C4-2B (cell line): ENCODE measurements at regions not wholly inside any gene's neighbourhood (a gene's known extent, or its start where the extent isn't known, plus 50 kb on each side); places are given as distances from the start of the nearest gene placed in this dataset.

Experiments used
- H3K27ac ChIP-seq: fragments of 450-650 bp; 2 replicates; pipeline ENCODE4 v1.5.1; 2017
- ZFX ChIP-seq: fragments of 450-650 bp; IDR thresholded peaks from 2 replicates; pipeline ENCODE4 v1.6.1; 2017
- TF ChIP-seq, protein P1 (sequence below): fragments of 450-650 bp; conservative IDR thresholded peaks from 2 replicates; pipeline ENCODE4 v1.5.1; 2017; ENCODE audit warnings: mild to moderate bottlenecking

DNA sequence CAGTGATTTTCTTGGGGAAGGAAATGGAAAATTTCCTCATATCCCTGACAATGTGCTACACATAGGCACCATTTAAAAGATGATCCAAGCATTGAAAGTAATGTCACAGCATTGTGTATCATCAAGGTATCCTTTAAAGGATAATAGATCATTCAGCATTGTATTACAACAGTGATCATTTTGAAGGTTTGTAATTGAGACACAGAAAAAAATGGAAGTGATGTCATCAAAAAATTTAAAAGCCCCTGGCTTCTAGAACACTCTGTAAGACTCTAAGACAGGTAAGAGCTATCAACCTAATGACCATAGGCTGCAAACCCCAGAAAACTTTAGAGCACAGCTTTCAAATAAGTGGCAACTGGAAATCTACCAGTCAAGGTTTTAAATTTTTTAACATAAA, 271.4 kb downstream of the ETAA1 start:
- no peak for TF ChIP-seq ZFX
- TF ChIP-seq, protein P1, sequence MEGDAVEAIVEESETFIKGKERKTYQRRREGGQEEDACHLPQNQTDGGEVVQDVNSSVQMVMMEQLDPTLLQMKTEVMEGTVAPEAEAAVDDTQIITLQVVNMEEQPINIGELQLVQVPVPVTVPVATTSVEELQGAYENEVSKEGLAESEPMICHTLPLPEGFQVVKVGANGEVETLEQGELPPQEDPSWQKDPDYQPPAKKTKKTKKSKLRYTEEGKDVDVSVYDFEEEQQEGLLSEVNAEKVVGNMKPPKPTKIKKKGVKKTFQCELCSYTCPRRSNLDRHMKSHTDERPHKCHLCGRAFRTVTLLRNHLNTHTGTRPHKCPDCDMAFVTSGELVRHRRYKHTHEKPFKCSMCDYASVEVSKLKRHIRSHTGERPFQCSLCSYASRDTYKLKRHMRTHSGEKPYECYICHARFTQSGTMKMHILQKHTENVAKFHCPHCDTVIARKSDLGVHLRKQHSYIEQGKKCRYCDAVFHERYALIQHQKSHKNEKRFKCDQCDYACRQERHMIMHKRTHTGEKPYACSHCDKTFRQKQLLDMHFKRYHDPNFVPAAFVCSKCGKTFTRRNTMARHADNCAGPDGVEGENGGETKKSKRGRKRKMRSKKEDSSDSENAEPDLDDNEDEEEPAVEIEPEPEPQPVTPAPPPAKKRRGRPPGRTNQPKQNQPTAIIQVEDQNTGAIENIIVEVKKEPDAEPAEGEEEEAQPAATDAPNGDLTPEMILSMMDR = no peak
- H3K27ac ChIP-seq = no peak overlapping the region

DNA sequence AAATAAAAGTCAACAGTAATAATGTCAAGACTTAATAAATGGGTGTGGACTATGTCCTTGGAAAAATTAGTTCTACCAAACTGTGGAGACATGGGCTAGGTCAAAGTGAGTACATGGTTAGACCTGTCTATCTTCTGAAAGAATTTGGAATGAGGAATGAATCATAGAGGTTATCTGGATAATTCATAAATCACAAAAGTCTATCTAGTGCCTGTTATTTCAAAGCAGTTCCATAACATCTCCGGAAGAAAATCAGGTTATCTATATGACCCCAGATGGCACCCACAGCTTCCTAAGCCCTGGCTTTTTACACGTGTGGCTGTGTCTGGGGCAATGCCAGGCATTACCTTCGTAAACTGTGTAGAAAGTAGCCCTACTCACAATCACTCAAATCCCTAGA, 272.0 kb downstream of the ETAA1 start:
- no peak overlapping the region for H3K27ac ChIP-seq
- TF ChIP-seq, protein P1 = no peak
- no peak for TF ChIP-seq ZFX

DNA sequence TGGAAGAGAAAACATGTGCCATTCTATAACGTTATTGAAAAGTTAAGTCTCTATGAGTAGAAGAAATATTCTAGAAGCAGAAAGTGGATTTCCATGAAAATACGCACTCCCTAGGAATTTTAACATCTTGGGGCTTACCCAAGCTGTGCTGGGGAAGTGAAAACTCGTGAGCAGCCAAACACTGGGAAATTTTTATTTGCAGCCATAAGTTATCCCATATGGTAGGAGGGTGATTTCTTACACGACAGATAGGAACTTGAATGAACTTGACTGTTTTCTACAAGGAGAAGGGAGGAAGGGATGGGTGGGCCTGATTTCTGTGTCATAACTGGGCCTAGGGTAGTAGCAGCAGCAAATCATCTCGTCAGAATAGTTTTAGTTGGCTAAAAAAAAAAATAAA, 272.6 kb downstream of the ETAA1 start:
- H3K27ac ChIP-seq = no peak overlapping the region
- TF ChIP-seq, protein P1 = no peak
- TF ChIP-seq ZFX = no peak

DNA sequence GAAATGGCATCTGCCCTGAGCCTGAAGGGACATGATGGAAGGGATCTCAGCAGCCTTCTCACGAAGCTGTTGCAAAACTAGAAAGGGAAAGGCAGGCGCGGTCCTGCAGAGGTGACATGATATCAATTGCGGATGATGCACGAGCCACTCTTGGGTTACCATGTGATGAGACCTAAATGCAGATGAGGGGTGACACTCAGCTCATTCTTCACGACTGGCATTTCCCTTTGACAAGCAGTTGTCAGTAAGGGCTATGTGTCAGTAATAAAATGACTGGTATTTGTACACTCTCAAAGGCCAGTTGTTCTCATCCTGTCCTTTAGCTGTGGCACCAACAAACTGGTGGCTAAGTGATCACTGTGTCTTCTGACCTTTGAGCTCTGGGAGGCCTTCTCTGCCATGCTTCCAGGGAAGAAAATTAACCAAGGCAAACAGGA, 273.6 kb downstream of the ETAA1 start:
- TF ChIP-seq, protein P1 = no peak
- no peak for TF ChIP-seq ZFX
- no peak overlapping the region for H3K27ac ChIP-seq

DNA sequence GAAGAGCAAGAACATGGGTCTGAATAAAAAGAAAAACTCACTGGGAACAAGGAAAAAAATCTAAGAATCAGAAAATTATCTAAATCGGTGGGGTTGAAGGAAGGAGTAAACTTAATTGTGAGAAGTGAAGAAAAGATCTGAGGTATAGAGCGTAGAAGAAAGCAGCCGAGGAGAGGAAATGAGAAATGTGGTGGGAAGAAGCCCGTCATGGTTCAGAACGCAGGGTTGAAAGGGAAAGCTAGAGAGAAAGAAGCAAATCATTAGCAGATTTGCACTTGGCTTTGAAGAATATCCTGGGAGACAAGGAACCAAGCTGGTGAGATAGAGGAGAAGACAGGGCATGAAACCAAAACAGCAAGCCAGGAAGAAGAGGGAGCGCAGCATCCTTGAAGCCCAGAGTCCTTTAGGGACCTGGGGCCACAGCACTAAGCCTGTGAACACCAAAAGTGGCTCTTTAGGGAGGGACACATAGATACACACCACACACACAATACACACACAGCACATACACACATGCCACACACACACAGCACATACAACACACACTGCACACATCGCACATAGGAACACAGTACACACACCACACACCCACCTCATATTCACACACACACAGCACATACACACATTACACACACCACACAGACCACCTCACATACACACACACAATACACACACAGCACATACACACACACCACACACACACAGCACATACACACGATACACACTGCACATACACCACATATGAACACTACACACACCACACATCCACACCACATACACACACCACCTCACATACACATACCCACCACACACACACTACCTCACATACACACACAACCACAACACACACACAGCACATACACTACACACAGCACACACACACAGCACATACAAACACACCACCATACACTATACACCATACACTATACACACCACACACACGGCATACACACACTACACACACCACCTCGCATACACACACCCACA, 274.6 kb downstream of the ETAA1 start:
- no peak overlapping the region for H3K27ac ChIP-seq
- TF ChIP-seq ZFX = no peak
- TF ChIP-seq, protein P1 = no peak

DNA sequence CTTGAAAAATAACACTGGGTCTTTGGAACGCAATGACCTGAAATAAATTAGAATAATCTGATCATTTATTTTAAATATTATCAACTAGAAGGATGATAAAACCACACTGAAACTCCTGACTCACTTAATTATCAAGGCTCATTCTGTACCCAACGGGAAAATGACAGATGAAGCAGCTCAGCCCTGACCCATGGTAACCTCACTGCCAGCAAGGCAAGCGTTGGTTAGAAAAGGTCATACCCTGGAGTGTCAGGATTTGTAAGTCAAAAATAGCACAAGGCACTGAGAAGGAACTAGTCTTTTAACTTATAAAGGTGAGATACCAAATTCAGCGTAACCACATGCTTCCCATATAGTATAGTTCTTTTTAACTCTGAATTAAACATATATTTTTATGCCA, 277.5 kb downstream of the ETAA1 start:
- TF ChIP-seq, protein P1 = no peak
- no peak for TF ChIP-seq ZFX
- H3K27ac ChIP-seq = no peak overlapping the region

DNA sequence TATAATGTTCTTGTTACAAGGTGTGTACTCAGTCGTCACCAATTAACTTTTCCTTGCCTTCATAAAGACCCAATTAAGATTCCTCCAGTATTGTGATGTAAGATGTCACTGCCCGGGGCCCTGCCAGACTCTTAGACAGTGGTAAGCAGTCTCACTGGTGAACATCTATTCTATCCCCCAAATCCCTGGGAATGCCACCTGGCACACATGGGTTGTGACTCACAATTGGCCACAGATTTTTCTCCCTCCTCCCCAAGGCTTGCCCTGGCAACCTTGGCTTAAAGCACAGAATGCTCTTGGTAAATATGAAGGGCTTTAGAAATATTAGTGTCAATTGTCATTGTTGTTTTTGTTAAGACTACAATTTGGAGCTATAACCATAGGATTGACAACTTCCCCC, 287.9 kb downstream of the ETAA1 start:
- no peak for TF ChIP-seq ZFX
- TF ChIP-seq, protein P1 = no peak
- no peak overlapping the region for H3K27ac ChIP-seq
